ENCODE measurements at regions not wholly inside any gene's neighbourhood (a gene's known extent, or its start where the extent isn't known, plus 50 kb on each side); places are given as distances from the start of the nearest gene placed in this dataset.
A peak's percentile ranks its signal among the peaks of the same experiment; 100 is the strongest.
"Not testable (repeated sequence)": the region's sequence is repeated elsewhere in the genome, so short reads cannot be mapped to it uniquely, and the experiment has no call there.

GRCh38 chr3:82596805-82597204 lies 835.4 kb upstream of the GBE1 start:
- peaks cover 0 to 48% (median 13%) of the 10 kb centered on the region in 11 donors for H3K9me3 ChIP-seq
- no peaks in the 10 kb centered on the region for H3K36me3 ChIP-seq
- H3K4me1 ChIP-seq: no peaks in the 10 kb centered on the region
- H3K4me3 ChIP-seq: no peak overlapping the region
- intact Hi-C loops (cut with DNase I): no loop called here
- no peak for TF ChIP-seq CTCF (IDR thresholded peaks at IDR 0.05)
- no peaks in the 10 kb centered on the region for H3K27me3 ChIP-seq
- ATAC-seq (peak in 1 of 8 donors; percentile 9), DNase-seq (no peak)
- H3K27ac ChIP-seq: no peak overlapping the region
- 56% methylated on average over 1 of the region's 1 CpG for WGBS, 2 donors

- Histone ChIP-seq H3K4me3 (no peak overlapping the region), H3K4me1 (no peaks in the 10 kb centered on the region), H3K27me3 (no peaks in the 10 kb centered on the region), H3K36me3 (no peaks in the 10 kb centered on the region), H3K27ac (no peak overlapping the region), H3K9me3 (peaks cover 0 to 48% (median 13%) of the 10 kb centered on the region in 11 donors)
- intact Hi-C loops (cut with DNase I): no loop called here
- no peak for ATAC-seq
- 82% methylated on average over 2 of the region's 2 CpGs for whole genome bisulfite sequencing, 2 donors
- TF ChIP-seq CTCF (IDR thresholded peaks at IDR 0.05): no peak
- DNase-seq: no peak
Observed at GRCh38 chr3:82595530-82595929, 834.1 kb upstream of the GBE1 start.

- ATAC-seq: no peak
- intact Hi-C loops (cut with DNase I): no loop called here
- Histone ChIP-seq H3K9me3 (no peaks in the 10 kb centered on the region), H3K27me3 (no peaks in the 10 kb centered on the region), H3K4me3 (no peak overlapping the region), H3K4me1 (no peaks in the 10 kb centered on the region), H3K36me3 (no peaks in the 10 kb centered on the region), H3K27ac (no peak overlapping the region)
- no peak for TF ChIP-seq CTCF (IDR thresholded peaks at IDR 0.05)
- DNase-seq: no peak
Observed at GRCh38 chr3:82587174-82587573, 825.7 kb upstream of the GBE1 start.

- H3K27ac ChIP-seq: no peak overlapping the region
- TF ChIP-seq CTCF (IDR thresholded peaks at IDR 0.05): no peak
- WGBS, 2 donors: 55 to 62% methylated on average over 3 of the region's 3 CpGs
- DNase-seq (no peak), ATAC-seq (no peak)
- no peaks in the 10 kb centered on the region for H3K9me3 ChIP-seq
- H3K4me3 ChIP-seq: no peak overlapping the region
- H3K27me3 ChIP-seq: no peaks in the 10 kb centered on the region
- intact Hi-C loops (cut with DNase I): no loop called here
- H3K36me3 ChIP-seq: no peaks in the 10 kb centered on the region
- H3K4me1 ChIP-seq: no peaks in the 10 kb centered on the region
Observed at GRCh38 chr3:82586414-82586813, 825.0 kb upstream of the GBE1 start.

GRCh38 chr3:82586002-82586401 lies 824.6 kb upstream of the GBE1 start:
- intact Hi-C loops (cut with DNase I); H3K4me3 ChIP-seq; H3K36me3 ChIP-seq; H3K27me3 ChIP-seq; H3K27ac ChIP-seq; ATAC-seq; H3K4me1 ChIP-seq; DNase-seq; H3K9me3 ChIP-seq: not testable (repeated sequence)
- 55 to 57% methylated on average over 5 of the region's 5 CpGs for WGBS, 2 donors

- WGBS, 2 donors: 65 to 70% methylated on average over 2 of the region's 2 CpGs
Observed at GRCh38 chr3:82585591-82585990, 824.1 kb upstream of the GBE1 start.

GRCh38 chr3:82584861-82585260 lies 823.4 kb upstream of the GBE1 start:
- H3K4me1 ChIP-seq; H3K4me3 ChIP-seq; intact Hi-C loops (cut with DNase I); ATAC-seq; DNase-seq; H3K27ac ChIP-seq; H3K27me3 ChIP-seq; H3K9me3 ChIP-seq; H3K36me3 ChIP-seq: not testable (repeated sequence)
- 90 to 97% methylated on average over 11 to 21 of the region's 27 CpGs for WGBS, 2 donors

More at GRCh38 chr3:82585591-82585990, 824.1 kb upstream of the GBE1 start:
- H3K27me3 ChIP-seq; H3K36me3 ChIP-seq; H3K4me3 ChIP-seq; H3K4me1 ChIP-seq; ATAC-seq; intact Hi-C loops (cut with DNase I); DNase-seq; H3K9me3 ChIP-seq; H3K27ac ChIP-seq: not testable (repeated sequence)

GRCh38 chr3:82584415-82584814 lies 823.0 kb upstream of the GBE1 start:
- 90 to 94% methylated on average over 17 to 25 of the region's 25 CpGs for WGBS, 2 donors
- H3K27ac ChIP-seq; H3K9me3 ChIP-seq; H3K27me3 ChIP-seq; ATAC-seq; intact Hi-C loops (cut with DNase I); H3K36me3 ChIP-seq; H3K4me1 ChIP-seq; H3K4me3 ChIP-seq; DNase-seq: not testable (repeated sequence)

Measured in heart right ventricle (tissue), 16 donors.